ENCODE measurements at regions not wholly inside any gene's neighbourhood (a gene's known extent, or its start where the extent isn't known, plus 50 kb on each side); places are given as distances from the start of the nearest gene placed in this dataset.

DNA sequence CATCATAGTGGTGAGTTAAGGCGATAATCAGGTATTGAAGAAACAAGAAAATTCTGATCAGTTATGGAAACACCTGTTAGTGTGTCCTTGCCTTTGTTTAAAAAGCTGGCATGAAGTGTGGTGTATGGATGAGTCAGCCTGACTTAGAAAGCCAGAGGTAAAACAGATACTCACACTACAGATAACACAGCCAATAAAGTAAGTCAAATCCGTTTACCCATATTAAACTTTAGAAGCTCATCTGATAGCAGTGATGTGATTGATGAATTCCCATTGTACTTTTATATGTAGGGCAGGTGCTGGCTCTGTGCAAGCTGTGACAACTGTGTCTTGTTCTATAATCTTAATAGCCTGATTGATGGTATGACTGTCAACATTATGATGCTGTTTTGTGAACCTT is 1392.7 kb upstream of the IGFBP7 start:
- H3K36me3 ChIP-seq (ENCODE audit: low read depth) = no peaks in the 10 kb centered on the region
- no peak overlapping the region for H3K4me3 ChIP-seq
- no peaks in the 10 kb centered on the region for H3K4me1 ChIP-seq (ENCODE audit: low read depth)
- no peak for ATAC-seq
- intact Hi-C loops (cut with DNase I, micrococcal nuclease) = no loop called here
- TF ChIP-seq, protein P1, sequence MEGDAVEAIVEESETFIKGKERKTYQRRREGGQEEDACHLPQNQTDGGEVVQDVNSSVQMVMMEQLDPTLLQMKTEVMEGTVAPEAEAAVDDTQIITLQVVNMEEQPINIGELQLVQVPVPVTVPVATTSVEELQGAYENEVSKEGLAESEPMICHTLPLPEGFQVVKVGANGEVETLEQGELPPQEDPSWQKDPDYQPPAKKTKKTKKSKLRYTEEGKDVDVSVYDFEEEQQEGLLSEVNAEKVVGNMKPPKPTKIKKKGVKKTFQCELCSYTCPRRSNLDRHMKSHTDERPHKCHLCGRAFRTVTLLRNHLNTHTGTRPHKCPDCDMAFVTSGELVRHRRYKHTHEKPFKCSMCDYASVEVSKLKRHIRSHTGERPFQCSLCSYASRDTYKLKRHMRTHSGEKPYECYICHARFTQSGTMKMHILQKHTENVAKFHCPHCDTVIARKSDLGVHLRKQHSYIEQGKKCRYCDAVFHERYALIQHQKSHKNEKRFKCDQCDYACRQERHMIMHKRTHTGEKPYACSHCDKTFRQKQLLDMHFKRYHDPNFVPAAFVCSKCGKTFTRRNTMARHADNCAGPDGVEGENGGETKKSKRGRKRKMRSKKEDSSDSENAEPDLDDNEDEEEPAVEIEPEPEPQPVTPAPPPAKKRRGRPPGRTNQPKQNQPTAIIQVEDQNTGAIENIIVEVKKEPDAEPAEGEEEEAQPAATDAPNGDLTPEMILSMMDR (IDR thresholded peaks at IDR 0.05) = no peak
- no peak for DNase-seq
- H3K9me3 ChIP-seq = no peaks in the 10 kb centered on the region

DNA sequence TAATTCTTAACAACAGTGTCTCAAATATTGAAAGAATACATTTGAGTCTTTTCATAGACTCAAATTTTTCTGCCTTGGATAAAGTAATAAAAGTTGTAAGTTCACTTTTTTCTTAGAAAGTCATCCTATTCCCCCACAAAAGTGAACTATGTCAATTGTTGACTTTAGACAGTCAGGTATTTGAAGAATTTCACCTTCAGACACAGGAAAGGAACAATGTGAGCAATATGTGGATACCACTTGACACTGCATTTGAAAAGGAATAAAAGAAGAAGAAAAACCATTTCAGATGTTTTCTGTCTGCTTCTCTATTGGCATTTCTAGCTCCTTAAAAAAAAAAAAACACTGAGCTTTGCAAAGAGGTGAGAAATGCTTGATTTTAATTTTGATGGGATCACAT is 1389.0 kb upstream of the IGFBP7 start:
- DNase-seq (no peak), ATAC-seq (no peak)
- Histone ChIP-seq H3K4me1 (ENCODE audit: low read depth) (no peaks in the 10 kb centered on the region), H3K9me3 (no peaks in the 10 kb centered on the region), H3K36me3 (ENCODE audit: low read depth) (no peaks in the 10 kb centered on the region), H3K4me3 (no peak overlapping the region)
- TF ChIP-seq, protein P1 (IDR thresholded peaks at IDR 0.05) = no peak
- intact Hi-C loops (cut with DNase I, micrococcal nuclease) = no loop called here

DNA sequence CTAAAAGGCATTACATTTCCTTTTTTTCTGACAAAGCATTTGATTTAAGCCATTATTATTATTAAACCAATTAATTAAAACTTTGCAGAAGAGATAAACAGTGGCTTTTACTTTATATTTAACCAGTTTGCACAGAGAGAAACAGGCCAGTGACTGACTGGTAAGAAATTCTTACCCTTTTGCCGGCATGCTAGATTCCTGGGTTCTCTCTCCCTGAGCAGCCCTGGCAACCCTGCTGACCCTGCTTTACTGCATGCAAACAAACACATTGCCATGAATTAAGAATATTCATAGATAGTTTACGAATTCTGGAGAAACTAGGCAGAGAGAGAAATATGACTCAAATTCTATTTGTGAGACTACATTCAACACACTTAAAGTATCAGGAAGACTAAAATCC is 1381.4 kb upstream of the IGFBP7 start:
- Histone ChIP-seq H3K4me3 (no peak overlapping the region), H3K36me3 (ENCODE audit: low read depth) (no peaks in the 10 kb centered on the region), H3K4me1 (ENCODE audit: low read depth) (no peaks in the 10 kb centered on the region), H3K9me3 (no peaks in the 10 kb centered on the region)
- DNase-seq = no peak
- TF ChIP-seq, protein P1 (IDR thresholded peaks at IDR 0.05) = no peak
- intact Hi-C loops (cut with DNase I, micrococcal nuclease) = no loop called here
- no peak for ATAC-seq

DNA sequence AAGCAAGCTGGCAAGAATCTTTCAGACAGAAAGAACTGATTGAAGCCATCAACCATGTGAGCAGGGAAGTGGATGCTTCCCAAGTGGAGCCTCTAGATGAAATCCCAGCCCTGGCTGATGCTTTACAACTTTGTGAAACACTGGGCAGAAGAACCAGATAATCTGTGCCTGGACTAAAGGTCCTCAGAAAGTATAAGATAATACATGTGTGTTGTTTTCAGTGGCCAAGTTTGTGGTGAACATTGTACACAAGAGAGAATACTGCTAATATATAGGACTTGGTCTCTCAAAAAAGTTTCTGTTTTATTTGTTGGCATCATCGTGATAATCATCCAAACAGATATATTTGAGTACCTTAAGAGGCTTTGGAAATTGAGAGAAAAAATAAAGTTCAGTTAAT is 1367.8 kb upstream of the IGFBP7 start:
- Histone ChIP-seq H3K4me1 (ENCODE audit: low read depth) (no peaks in the 10 kb centered on the region), H3K9me3 (no peaks in the 10 kb centered on the region), H3K4me3 (no peak overlapping the region), H3K36me3 (ENCODE audit: low read depth) (no peaks in the 10 kb centered on the region)
- TF ChIP-seq, protein P1 (IDR thresholded peaks at IDR 0.05) = no peak
- intact Hi-C loops (cut with DNase I, micrococcal nuclease) = no loop called here
- no peak for ATAC-seq
- DNase-seq = no peak

DNA sequence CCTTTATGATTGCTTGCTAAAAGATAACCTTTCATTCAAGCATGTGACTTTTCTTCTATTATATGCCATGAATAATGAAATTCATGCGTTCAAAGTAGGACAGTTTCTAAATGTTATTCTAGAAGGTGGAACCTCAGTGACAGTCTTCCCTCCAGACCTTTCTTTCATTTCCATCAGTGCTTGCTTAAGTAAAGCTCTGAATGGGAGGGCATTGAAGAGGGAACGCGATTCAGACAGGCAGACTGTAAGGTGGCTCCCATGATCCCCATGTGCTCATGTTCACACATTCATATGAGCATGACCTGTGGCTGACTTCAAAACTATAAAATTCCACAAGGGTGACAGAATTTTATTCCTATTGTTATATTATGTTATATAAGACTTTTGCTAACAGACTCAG is 1367.3 kb upstream of the IGFBP7 start:
- TF ChIP-seq, protein P1 (IDR thresholded peaks at IDR 0.05) = no peak
- Histone ChIP-seq H3K9me3 (no peaks in the 10 kb centered on the region), H3K4me3 (no peak overlapping the region), H3K36me3 (ENCODE audit: low read depth) (no peaks in the 10 kb centered on the region), H3K4me1 (ENCODE audit: low read depth) (no peaks in the 10 kb centered on the region)
- no peak for DNase-seq
- no peak for ATAC-seq
- intact Hi-C loops (cut with DNase I, micrococcal nuclease) = no loop called here

DNA sequence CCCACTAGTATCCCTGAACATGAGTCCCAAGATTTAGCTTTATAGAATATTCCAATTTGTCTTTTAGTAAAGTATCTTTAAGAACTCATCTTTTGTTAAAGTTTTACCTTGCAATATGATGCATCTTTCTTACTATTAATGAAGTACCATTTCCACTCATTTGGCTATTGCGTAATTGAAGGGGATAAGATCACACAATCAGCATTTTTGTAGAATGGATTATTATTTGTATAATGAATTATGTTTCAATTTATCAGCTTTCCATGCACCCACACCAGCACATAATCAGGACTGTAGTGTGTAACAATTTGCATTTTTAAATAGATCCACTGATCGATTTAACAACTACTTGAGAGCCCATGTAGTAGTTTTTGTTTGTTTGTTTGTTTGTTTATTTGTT is 1364.9 kb upstream of the IGFBP7 start:
- no peak overlapping the region for H3K4me3 ChIP-seq
- ATAC-seq = no peak
- H3K36me3 ChIP-seq (ENCODE audit: low read depth) = no peaks in the 10 kb centered on the region
- no peaks in the 10 kb centered on the region for H3K9me3 ChIP-seq
- H3K4me1 ChIP-seq (ENCODE audit: low read depth) = no peaks in the 10 kb centered on the region
- TF ChIP-seq, protein P1 (IDR thresholded peaks at IDR 0.05) = no peak
- DNase-seq = no peak
- intact Hi-C loops (cut with DNase I, micrococcal nuclease) = no loop called here

Data from mucosa of descending colon (tissue), 3 donors.